ENCODE measurements at regions not wholly inside any gene's neighbourhood (a gene's known extent, or its start where the extent isn't known, plus 50 kb on each side); places are given as distances from the start of the nearest gene placed in this dataset.

DNA sequence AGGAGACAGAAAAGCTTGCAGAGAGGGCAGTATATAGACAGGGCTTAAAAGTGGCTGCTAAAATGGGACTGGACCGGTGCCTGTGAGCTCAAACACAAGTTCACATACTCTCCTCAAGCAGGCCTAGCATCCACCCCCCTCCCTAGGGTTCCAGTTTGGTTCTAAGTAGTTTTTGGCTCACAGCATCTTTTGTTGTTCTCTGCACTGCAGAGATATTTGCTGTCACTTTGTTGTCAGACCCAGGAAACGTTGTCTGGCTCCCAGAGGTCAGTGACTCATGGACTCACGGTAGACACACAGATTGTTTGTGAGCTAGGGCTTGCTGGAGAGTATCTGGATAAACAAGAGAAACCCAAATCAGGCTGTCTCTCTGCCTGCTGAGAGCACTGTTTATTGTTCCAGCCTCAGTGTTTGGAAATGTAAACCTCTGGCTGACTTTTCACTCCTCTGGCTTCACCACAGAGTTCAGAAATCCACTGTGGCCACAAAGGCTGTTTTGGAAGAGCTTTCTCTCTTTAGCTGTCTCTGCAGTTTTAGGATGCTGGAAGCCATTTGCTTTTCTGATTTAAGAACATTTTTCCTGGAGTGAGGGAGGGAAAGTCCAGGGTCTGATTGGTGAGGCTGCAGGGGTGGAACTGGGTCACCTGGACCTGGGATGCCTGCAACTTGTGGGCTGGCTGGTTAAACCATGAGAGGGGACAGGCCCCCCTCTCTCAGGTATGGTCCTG lies 303.7 kb upstream of the PLET1 start:
- Histone ChIP-seq H3K27me3 (ENCODE audit: control insufficient read depth, insufficient read depth, low read length) (no peaks in the 10 kb centered on the region), H3K36me3 (ENCODE audit: control insufficient read depth, insufficient read depth, low read length) (no peaks in the 10 kb centered on the region), H3K9me3 (ENCODE audit: control insufficient read depth, insufficient read depth, low read length) (no peaks in the 10 kb centered on the region), H3K4me3 (ENCODE audit: low read length) (no peak overlapping the region), H3K27ac (ENCODE audit: low read length) (no peak overlapping the region), H3K4me1 (ENCODE audit: control insufficient read depth, insufficient read depth, low read length) (no peaks in the 10 kb centered on the region)
- no peak for DNase-seq
- H3K9me3 Mint-ChIP-seq: no peaks in the 10 kb centered on the region
- H3K4me3 Mint-ChIP-seq: no peak overlapping the region
- H3K36me3 Mint-ChIP-seq: no peaks in the 10 kb centered on the region
- no peak for TF ChIP-seq CTCF (IDR thresholded peaks at IDR 0.05)
- no peak for ATAC-seq
- H3K27me3 Mint-ChIP-seq (ENCODE audit: low read depth in 2 of 2): peaks cover 12 to 28% of the 10 kb centered on the region in 2 donors
- H3K27ac Mint-ChIP-seq: no peak overlapping the region
- intact Hi-C loops (cut with micrococcal nuclease): no loop called here
- no peaks in the 10 kb centered on the region for H3K4me1 Mint-ChIP-seq
- 76% methylated on average over 3 of the region's 3 CpGs for WGBS (ENCODE audit: insufficient coverage)

DNA sequence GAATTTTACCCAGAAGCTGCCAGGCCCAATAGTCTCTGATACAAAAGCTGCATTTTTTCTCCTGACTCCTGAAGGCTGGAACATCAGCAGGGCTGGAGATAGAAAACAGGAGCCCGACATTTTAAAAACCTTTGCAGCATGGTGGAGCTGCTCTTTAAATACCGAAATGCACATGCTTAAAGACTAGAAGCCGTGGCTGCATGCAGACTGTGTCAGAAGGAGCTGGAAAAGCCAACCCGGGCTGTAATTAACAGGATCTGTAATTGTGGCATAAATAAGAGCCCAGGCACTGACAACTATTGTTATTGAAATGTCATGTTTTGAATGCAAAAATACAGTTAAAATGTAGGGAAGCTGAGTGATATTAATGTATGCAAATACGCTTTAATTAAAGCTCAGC lies 304.9 kb upstream of the PLET1 start:
- H3K36me3 Mint-ChIP-seq: no peaks in the 10 kb centered on the region
- no peaks in the 10 kb centered on the region for H3K9me3 Mint-ChIP-seq
- DNase-seq (no peak), ATAC-seq (no peak)
- no peak overlapping the region for H3K27ac Mint-ChIP-seq
- Histone ChIP-seq H3K4me3 (ENCODE audit: low read length) (no peak overlapping the region), H3K36me3 (ENCODE audit: control insufficient read depth, insufficient read depth, low read length) (no peaks in the 10 kb centered on the region), H3K4me1 (ENCODE audit: control insufficient read depth, insufficient read depth, low read length) (no peaks in the 10 kb centered on the region), H3K27me3 (ENCODE audit: control insufficient read depth, insufficient read depth, low read length) (no peaks in the 10 kb centered on the region), H3K27ac (ENCODE audit: low read length) (no peak overlapping the region), H3K9me3 (ENCODE audit: control insufficient read depth, insufficient read depth, low read length) (no peaks in the 10 kb centered on the region)
- no peak for TF ChIP-seq CTCF (IDR thresholded peaks at IDR 0.05)
- 71% methylated on average over 4 of the region's 5 CpGs for WGBS (ENCODE audit: insufficient coverage)
- intact Hi-C loops (cut with micrococcal nuclease): no loop called here
- no peaks in the 10 kb centered on the region for H3K4me1 Mint-ChIP-seq
- peaks cover 17 to 36% of the 10 kb centered on the region in 2 donors for H3K27me3 Mint-ChIP-seq (ENCODE audit: low read depth in 2 of 2)
- no peak overlapping the region for H3K4me3 Mint-ChIP-seq

DNA sequence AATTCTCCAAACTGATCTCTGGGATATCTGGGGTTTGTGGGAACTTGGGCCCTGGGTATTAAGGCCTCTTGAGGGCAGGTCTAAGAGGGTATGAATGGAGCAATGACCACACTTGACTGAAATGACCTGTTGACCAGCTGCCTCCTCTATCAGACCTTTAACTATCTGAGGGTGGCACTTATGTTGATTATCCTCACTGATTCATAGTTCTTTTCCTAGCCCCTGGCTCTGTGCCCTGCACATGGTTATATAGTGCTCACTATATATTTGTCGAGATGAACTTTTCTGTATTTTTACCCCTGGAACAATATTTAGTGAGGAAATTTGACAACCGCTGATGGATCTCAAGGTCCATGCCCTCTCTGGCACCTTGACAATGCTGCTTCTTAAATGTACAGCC lies 305.5 kb upstream of the PLET1 start:
- no peaks in the 10 kb centered on the region for H3K36me3 ChIP-seq (ENCODE audit: control insufficient read depth, insufficient read depth, low read length)
- no peak overlapping the region for H3K4me3 ChIP-seq (ENCODE audit: low read length)
- DNase-seq (no peak), ATAC-seq (no peak)
- no peaks in the 10 kb centered on the region for H3K4me1 Mint-ChIP-seq
- no peak overlapping the region for H3K4me3 Mint-ChIP-seq
- no peaks in the 10 kb centered on the region for H3K9me3 Mint-ChIP-seq
- H3K27ac Mint-ChIP-seq: no peak overlapping the region
- peaks cover 17 to 36% of the 10 kb centered on the region in 2 donors for H3K27me3 Mint-ChIP-seq (ENCODE audit: low read depth in 2 of 2)
- H3K4me1 ChIP-seq (ENCODE audit: control insufficient read depth, insufficient read depth, low read length): no peaks in the 10 kb centered on the region
- H3K36me3 Mint-ChIP-seq: no peaks in the 10 kb centered on the region
- no peaks in the 10 kb centered on the region for H3K9me3 ChIP-seq (ENCODE audit: control insufficient read depth, insufficient read depth, low read length)
- 98% methylated on average over 2 of the region's 2 CpGs for WGBS (ENCODE audit: insufficient coverage)
- no peaks in the 10 kb centered on the region for H3K27me3 ChIP-seq (ENCODE audit: control insufficient read depth, insufficient read depth, low read length)
- TF ChIP-seq CTCF (IDR thresholded peaks at IDR 0.05): no peak
- intact Hi-C loops (cut with micrococcal nuclease): no loop called here
- no peak overlapping the region for H3K27ac ChIP-seq (ENCODE audit: low read length)

GRCh38 chr11:112570333-112570732 lies 309.7 kb upstream of the PLET1 start:
- WGBS (ENCODE audit: insufficient coverage): 80% methylated on average over 6 of the region's 6 CpGs
- H3K27me3 Mint-ChIP-seq (ENCODE audit: low read depth in 2 of 2): peaks cover 10 to 46% of the 10 kb centered on the region in 2 donors
- no peak overlapping the region for H3K27ac ChIP-seq (ENCODE audit: low read length)
- H3K4me3 ChIP-seq (ENCODE audit: low read length): no peak overlapping the region
- no peaks in the 10 kb centered on the region for H3K27me3 ChIP-seq (ENCODE audit: control insufficient read depth, insufficient read depth, low read length)
- H3K4me3 Mint-ChIP-seq: no peak overlapping the region
- DNase-seq (no peak), ATAC-seq (no peak)
- no peaks in the 10 kb centered on the region for H3K36me3 ChIP-seq (ENCODE audit: control insufficient read depth, insufficient read depth, low read length)
- H3K27ac Mint-ChIP-seq: no peak overlapping the region
- intact Hi-C loops (cut with micrococcal nuclease): no loop called here
- no peaks in the 10 kb centered on the region for H3K36me3 Mint-ChIP-seq
- H3K4me1 ChIP-seq (ENCODE audit: control insufficient read depth, insufficient read depth, low read length): no peaks in the 10 kb centered on the region
- no peaks in the 10 kb centered on the region for H3K4me1 Mint-ChIP-seq
- no peaks in the 10 kb centered on the region for H3K9me3 ChIP-seq (ENCODE audit: control insufficient read depth, insufficient read depth, low read length)
- no peaks in the 10 kb centered on the region for H3K9me3 Mint-ChIP-seq
- no peak for TF ChIP-seq CTCF (IDR thresholded peaks at IDR 0.05)

Measured in natural killer cell (primary cell).